ENCODE measurements at regions not wholly inside any gene's neighbourhood (a gene's known extent, or its start where the extent isn't known, plus 50 kb on each side); places are given as distances from the start of the nearest gene placed in this dataset.
A peak's percentile ranks its signal among the peaks of the same experiment; 100 is the strongest.

DNA sequence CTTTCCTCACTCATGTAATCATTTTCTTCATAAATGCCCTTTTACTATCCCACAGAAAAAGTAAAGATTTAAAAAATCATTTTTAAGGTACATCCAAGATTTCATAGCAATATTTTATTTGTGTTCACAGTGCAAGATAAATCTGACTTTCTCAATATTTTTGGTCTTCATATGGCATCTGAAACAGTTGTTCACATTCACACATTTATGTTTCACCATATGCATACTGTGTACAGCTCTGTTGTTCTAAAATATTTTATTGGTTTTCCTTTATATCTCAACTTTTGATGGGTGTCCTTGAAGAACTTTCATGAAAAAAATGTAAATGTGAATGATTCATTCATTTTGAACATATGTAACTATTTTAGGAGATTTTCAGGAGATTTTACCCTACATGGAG, 348.7 kb downstream of the SNAPC1 start:
- Histone ChIP-seq H3K36me3 (replicated peaks in 1 of 2; ENCODE audit: insufficient read depth in 1 of 2, low read depth in 2 of 2) (no peaks in the 10 kb centered on the region), H3K4me3 (no peak overlapping the region), H3K9me3 (no peaks in the 10 kb centered on the region), H3K27ac (no peak overlapping the region), H3K4me1 (no peaks in the 10 kb centered on the region), H3K27me3 (no peaks in the 10 kb centered on the region)
- no peak for DNase-seq
- ATAC-seq, result no peak
- intact Hi-C loops (cut with DNase I), result no loop called here
- TF ChIP-seq POLR2A (IDR thresholded peaks at IDR 0.05), result no peak
- TF ChIP-seq, protein P1, sequence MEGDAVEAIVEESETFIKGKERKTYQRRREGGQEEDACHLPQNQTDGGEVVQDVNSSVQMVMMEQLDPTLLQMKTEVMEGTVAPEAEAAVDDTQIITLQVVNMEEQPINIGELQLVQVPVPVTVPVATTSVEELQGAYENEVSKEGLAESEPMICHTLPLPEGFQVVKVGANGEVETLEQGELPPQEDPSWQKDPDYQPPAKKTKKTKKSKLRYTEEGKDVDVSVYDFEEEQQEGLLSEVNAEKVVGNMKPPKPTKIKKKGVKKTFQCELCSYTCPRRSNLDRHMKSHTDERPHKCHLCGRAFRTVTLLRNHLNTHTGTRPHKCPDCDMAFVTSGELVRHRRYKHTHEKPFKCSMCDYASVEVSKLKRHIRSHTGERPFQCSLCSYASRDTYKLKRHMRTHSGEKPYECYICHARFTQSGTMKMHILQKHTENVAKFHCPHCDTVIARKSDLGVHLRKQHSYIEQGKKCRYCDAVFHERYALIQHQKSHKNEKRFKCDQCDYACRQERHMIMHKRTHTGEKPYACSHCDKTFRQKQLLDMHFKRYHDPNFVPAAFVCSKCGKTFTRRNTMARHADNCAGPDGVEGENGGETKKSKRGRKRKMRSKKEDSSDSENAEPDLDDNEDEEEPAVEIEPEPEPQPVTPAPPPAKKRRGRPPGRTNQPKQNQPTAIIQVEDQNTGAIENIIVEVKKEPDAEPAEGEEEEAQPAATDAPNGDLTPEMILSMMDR (IDR thresholded peaks at IDR 0.05), result no peak

DNA sequence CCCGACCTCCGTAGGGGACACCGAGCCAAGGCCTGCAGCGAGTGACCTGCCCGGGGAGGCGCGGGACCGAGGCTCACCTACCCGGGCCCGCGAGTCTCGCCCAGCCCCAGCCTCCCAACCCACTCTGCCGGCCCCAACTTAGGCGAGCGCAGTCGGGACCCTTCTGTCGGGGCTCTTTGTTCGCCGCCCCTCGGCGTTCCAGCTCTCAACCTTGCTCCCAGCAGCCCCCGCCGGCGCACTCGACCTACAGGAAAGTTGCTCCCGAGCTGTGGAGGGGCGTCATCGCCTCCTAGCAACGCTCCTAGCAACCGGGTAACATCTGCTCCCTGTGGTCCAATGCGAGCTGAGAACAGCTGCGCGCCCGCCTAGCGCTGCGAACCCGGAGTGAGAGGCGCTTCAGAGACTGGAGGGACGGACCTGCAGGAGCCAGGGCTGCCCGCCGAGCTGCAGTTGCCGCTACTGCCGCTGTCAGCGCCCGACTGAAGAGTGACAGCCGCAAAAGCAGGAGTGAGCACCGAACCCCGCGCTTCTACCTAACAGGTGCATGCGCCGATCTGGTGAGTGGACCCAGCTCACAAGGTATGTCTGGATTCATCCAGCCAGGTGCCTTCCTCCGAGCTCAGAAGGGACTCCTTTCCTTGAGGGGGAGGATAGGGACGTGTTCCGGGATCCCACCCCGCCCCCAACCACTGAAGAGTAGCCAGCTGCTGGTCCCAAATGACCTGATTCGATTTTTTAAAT, 355.0 kb downstream of the SNAPC1 start:
- Histone ChIP-seq H3K27me3 (peaks cover 0 to 13% of the 10 kb centered on the region in 2 donors), H3K4me1 (peaks cover 10% of the 10 kb centered on the region), H3K36me3 (replicated peaks in 1 of 2; ENCODE audit: insufficient read depth in 1 of 2, low read depth in 2 of 2) (no peaks in the 10 kb centered on the region), H3K27ac (no peak overlapping the region), H3K4me3 (no peak overlapping the region), H3K9me3 (no peaks in the 10 kb centered on the region)
- DNase-seq, result peak; percentile 59 to 76 (median 72)
- TF ChIP-seq, protein P1 (IDR thresholded peaks at IDR 0.05), result peak; percentile 18 to 57 (median 39)
- peak in 2 of 3 donors; percentile 25 to 58 for TF ChIP-seq POLR2A (IDR thresholded peaks at IDR 0.05)
- 9 to 13% methylated on average over 26 to 56 of the region's 56 CpGs for WGBS, 2 donors
- intact Hi-C loops (cut with DNase I), result no loop called here
- peak; percentile 82 for ATAC-seq

- 3 to 5% methylated on average over 10 of the region's 10 CpGs for WGBS, 2 donors
- peaks cover 10% of the 10 kb centered on the region for H3K4me1 ChIP-seq
- peak; percentile 21 for ATAC-seq
- H3K27ac ChIP-seq, result no peak overlapping the region
- DNase-seq, result no peak
- no peaks in the 10 kb centered on the region for H3K36me3 ChIP-seq (replicated peaks in 1 of 2; ENCODE audit: insufficient read depth in 1 of 2, low read depth in 2 of 2)
- intact Hi-C loops (cut with DNase I), result no loop called here
- no peak overlapping the region for H3K4me3 ChIP-seq
- no peak for TF ChIP-seq POLR2A (IDR thresholded peaks at IDR 0.05)
- TF ChIP-seq, protein P1 (IDR thresholded peaks at IDR 0.05), result no peak
- H3K27me3 ChIP-seq, result peaks cover 0 to 13% of the 10 kb centered on the region in 2 donors
- no peaks in the 10 kb centered on the region for H3K9me3 ChIP-seq
Measured at GRCh38 chr14:62117751-62118105, 355.5 kb downstream of the SNAPC1 start.

GRCh38 chr14:62118461-62118860, 356.2 kb downstream of the SNAPC1 start:
- no peak for TF ChIP-seq POLR2A (IDR thresholded peaks at IDR 0.05)
- TF ChIP-seq, protein P1 (IDR thresholded peaks at IDR 0.05), result no peak
- H3K36me3 ChIP-seq (replicated peaks in 1 of 2; ENCODE audit: insufficient read depth in 1 of 2, low read depth in 2 of 2), result no peaks in the 10 kb centered on the region
- ATAC-seq (no peak), DNase-seq (no peak)
- H3K4me1 ChIP-seq, result peaks cover 10% of the 10 kb centered on the region
- H3K27ac ChIP-seq, result no peak overlapping the region
- peaks cover 0 to 13% of the 10 kb centered on the region in 2 donors for H3K27me3 ChIP-seq
- intact Hi-C loops (cut with DNase I), result no loop called here
- 43 to 63% methylated on average over 4 of the region's 4 CpGs for WGBS, 2 donors
- H3K4me3 ChIP-seq, result no peak overlapping the region
- no peaks in the 10 kb centered on the region for H3K9me3 ChIP-seq

DNA sequence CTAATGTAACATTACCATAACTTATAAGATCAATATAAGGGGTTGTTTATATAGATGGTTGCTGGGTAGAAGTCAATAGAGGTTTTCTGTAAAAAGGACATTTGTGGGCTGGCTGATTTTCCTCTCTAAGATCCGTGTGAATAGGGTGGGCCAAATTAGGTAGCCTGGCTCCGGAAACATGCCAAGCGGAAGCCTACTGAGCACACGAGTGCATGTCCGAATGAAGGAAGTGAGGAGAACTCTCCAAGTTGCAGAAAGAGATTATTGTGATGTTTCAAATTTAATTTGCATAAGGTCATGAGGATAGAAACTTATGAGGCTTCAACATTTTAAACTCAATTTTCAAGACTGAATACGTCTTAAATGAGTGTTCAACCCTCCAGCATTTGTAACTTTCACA, 356.7 kb downstream of the SNAPC1 start:
- WGBS, 2 donors, result 58% methylated on average over 6 of the region's 6 CpGs
- Histone ChIP-seq H3K36me3 (replicated peaks in 1 of 2; ENCODE audit: insufficient read depth in 1 of 2, low read depth in 2 of 2) (no peaks in the 10 kb centered on the region), H3K4me3 (no peak overlapping the region), H3K9me3 (no peaks in the 10 kb centered on the region), H3K27ac (no peak overlapping the region), H3K27me3 (peaks cover 0 to 13% of the 10 kb centered on the region in 2 donors), H3K4me1 (peaks cover 10% of the 10 kb centered on the region)
- ATAC-seq (no peak), DNase-seq (peak in 1 of 4 donors; percentile 7)
- intact Hi-C loops (cut with DNase I), result no loop called here
- TF ChIP-seq POLR2A (IDR thresholded peaks at IDR 0.05), result no peak
- TF ChIP-seq, protein P1 (IDR thresholded peaks at IDR 0.05), result no peak

Measured in body of pancreas (tissue), 4 donors.